HS-5 (cell line): ENCODE measurements at regions not wholly inside any gene's neighbourhood (a gene's known extent, or its start where the extent isn't known, plus 50 kb on each side); places are given as distances from the start of the nearest gene placed in this dataset.
"Not testable (repeated sequence)": the region's sequence is repeated elsewhere in the genome, so short reads cannot be mapped to it uniquely, and the experiment has no call there.

ENCODE experiments used
- DNase-seq: peaks from one replicate; pipeline ENCODE4 v3.0.0-alpha.2; 2012; ENCODE audit warnings: low read depth

DNA sequence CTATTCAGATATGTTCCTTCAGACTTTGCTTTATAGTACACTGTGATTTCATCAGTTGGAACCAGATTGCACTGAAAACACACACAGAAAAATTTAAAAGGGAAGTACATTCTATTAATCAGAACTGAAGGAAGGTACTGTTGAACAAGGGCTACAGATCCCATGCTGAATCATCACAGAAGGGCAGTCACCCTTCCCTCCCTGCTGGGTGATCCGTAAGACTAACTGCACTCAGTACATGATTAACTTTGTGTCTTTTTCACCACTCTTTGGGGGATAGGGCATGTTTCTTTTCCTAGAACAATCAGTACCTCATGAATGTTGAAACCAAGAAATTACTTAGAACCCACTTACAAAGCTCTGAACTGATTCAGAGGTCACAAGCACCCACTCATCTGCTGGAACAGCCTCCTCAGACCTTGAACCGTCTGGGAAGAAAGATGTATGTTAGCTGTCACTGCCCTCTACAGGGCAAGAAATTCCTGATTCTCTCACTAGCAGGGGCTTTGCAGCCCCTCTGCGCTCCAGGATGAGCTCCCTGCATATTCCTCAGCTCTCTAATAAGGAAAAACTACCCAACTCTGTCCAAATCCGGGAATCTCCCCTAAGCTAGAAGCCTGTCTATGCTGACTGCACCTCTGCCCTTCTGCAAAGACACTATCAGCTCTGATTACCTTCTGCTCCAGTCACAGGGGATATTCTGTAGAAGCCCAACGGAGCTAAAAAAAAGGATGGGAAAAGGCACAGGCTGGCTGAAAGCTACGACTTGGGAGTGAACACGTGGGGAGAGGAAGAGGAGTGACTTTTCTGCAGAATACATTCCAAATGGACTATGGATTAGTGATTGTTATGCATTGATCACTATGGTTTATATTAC, 51.0 kb downstream of the IARS1 start:
- DNase-seq: no peak

DNA sequence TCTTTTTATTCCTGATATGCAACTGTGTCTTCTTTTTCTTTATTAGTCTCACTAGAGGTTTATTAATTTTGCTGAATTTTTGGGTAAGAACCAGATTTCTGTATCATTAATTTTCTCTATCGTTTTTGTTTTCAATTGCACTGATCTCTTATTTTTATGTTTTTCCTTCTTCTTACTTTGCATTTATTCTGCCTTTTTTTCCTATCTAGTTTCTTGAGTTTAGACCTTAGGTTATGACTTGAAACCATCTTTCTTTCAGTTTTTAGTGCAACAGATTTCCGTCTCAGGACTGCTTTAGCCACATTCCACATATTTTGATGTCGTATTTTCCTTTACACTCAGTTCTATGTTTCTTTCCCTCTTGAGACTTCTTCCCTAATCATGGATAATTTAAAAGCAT, 56.6 kb downstream of the IARS1 start:
- no peak for DNase-seq

- DNase-seq: no peak
Measured at GRCh38 chr9:92236465-92236864, 57.0 kb downstream of the IARS1 start.

GRCh38 chr9:92234514-92234913, 59.0 kb downstream of the IARS1 start:
- DNase-seq: no peak

DNA sequence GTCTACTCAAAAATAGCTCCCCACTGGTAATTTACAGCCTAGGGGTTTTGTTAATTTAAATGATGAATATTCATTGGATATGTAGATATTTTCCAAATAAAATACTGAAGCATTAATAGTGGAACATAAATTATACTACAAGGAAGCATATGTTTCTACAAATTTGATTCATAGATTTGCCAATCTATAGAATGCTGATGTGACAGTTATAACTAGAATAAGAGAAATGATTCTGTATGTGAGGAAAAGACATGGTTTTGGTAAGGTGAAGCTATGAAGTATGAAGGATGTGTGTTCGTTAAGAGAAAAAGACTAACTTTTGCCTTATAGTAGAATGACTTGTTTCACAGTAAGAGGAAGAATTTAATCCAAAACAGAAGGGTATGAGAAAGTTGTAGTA, 61.3 kb downstream of the IARS1 start:
- DNase-seq: no peak

DNA sequence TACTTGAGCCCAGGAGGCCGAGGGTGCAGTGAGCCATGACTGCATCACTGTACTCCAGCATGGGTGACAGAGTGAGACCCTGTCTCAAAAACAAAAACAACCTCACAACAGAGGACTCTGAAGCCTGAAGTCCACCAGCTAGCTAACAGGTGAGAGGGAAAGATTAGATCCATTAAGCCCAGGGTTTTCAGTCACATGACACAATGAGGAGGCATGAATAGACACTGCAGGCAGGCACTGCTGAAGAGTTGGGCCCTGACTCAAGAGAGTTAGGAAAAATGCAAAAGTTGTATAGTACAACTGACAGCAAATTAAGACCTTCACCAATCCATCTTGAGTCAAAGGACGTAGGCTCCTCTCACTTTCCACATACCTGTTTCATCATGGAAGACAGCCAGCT, 64.9 kb downstream of the IARS1 start:
- DNase-seq: no peak

- DNase-seq: no peak
Measured at GRCh38 chr9:92224177-92224576, 69.3 kb downstream of the IARS1 start.

- no peak for DNase-seq
Measured at GRCh38 chr9:92223758-92224157, 69.7 kb downstream of the IARS1 start.

DNA sequence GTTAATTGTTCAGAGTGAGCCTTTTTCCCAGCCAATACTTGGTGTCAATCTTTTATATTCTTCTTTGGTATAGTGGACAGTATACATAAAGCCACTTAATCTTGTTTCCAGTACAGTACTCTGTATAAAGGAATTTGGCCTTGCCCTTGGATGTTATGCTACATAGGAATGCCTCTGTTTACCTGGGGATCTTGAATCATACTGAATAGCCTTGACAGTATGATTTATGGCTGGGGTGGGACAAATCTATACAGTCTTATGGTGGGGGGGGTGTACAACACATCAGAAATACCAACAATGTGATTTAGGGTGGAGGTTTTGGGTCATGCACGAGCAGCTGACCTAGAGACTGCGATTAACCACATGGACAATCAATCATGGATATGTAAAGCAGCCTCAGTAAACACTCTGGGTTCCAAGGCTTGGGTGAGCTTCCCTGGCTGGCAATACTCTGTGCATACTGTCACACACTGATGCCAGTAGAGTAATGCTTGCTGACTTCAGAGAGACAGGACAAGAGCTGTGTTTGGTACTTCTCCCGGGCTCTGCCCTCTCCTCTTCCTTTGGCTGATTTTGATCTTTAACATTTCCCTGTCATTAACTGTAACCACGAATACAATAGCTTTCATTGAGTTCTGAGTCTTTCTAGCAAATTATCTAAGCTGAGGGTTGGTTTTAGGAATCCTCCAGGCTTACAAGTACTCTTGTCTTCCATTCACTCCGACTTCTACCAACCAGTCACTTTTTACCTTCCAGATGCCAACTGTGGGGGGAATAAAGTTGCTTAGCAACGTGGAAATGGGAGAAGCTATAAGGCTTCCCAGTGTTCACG, 84.6 kb downstream of the IARS1 start:
- no peak for DNase-seq

DNA sequence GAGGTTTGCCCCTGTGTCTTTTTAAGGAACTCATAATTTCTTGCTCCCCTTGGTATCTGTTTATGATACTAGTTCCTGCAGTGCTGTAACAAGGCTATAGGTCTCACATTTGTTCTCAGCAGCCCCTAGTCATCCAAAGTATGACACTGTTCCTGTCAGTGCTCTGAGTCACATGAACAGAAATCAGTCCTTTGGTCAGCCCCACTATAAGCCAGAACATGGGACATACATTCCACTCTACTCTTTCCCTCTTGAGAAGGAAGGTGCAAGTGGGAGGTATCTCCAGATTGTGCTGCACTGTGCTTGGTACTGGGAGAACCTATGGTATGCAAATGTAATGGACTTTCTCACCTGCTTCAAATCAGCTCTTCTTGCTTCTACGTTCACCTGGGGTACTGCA, 87.0 kb downstream of the IARS1 start:
- DNase-seq: peak; percentile 8

DNA sequence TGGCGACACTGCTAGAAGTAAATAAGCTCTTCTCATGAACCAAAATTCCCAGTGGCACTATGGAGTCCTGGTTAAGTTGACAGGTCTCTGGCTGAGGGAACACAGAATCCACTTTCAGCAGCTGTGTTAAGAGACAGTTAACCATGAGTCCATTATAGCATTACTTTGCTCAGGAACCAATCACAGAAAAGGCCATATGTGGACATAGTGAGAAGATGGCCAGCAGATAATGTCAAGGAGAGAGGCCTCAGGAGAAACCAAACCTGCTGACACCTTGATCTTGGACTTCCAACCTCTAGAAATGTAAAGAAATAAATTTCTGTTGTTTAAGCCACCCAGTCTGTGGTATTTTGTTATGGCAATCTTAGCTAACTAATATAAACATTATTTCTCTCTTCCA, 88.7 kb upstream of the SPTLC1 start:
- not testable (repeated sequence) for DNase-seq

DNA sequence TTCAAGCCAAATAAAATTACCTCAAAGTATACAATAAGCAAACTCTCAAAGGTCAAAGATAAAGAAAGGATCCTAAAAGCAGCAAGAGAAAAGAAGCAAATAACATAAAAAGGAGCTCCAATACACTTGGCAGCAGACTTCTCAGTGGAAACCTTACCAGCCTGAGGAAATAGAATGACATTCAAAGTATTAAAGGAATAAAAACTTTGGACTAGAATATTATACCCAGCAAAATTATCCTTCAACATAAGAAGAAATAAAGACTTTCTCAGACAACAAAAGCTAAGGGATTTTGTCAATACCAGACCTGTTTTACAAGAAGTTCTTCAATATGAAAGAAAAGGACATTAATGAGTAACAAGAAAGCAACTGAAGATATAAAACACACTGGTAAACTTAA, 83.0 kb upstream of the SPTLC1 start:
- DNase-seq: not testable (repeated sequence)

DNA sequence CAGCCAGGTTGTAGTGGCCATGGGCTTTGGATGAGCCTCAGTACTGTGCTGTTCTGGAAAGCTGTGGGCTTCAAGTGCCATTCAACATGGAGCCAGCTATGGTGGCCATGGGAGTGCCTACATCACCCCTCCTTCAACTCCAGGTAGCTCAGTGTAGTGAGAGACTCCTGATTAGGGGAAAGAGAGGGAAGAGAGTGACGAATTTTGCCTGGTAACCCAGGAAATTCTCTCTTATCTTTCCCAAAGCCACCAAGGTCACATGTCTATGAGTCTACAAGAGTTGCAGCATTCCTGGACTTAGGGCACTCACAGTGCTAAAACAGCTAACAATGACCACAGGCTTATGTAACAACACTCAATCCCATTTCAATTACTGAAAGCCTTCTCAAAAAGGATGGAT, 81.7 kb upstream of the SPTLC1 start:
- peak; percentile 25 for DNase-seq

DNA sequence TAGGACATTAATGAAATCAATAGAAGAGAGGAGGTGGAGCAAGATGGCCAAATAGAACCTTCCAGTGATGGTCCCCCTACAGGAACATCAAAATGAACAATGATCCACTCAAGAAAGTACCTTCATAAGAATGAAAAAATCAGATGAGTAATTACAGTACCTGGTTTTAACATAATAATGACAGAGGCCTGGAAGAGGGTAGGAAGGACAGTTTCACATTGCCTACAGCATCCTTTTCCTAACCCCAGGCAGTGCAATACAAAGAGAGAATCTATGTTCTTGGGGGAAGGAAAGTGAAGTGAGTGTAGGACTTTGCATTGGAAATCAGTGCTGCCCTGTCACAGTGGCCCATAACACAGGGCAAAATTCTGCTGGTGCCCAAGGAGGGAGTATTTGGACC, 81.2 kb upstream of the SPTLC1 start:
- DNase-seq: no peak

DNA sequence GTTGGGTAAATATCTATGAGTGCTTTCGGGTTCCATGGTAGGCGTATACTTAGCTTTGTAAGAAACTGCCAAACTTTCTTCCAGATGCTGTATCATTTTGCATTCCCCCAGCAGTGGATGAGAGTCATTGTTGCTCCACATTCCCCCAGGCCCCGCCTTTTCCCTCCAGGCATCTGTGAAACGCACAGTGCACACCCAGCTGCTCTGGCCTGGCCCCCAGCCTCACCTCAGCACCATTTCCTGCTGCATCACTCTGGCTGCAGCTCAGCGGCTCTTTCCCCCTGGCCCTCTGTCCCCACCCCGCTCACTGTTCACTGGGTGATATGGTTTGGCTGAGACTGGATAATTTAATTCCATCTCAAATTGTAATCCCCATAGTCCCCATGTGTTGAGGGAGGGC, 76.6 kb upstream of the SPTLC1 start:
- DNase-seq: no peak

DNA sequence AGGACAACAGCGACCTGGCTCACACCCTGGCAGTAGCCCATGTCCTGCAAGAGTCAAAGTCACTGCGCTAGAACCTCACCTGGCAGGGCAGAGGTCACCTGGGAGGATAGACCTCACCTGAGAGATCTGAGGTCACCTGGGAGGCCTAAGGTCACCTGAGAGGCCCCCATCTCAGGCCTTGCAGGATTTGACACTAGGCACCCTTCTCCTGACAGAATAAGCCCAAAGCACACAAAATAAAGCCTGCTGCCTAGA, 75.2 kb upstream of the SPTLC1 start:
- DNase-seq: no peak

DNA sequence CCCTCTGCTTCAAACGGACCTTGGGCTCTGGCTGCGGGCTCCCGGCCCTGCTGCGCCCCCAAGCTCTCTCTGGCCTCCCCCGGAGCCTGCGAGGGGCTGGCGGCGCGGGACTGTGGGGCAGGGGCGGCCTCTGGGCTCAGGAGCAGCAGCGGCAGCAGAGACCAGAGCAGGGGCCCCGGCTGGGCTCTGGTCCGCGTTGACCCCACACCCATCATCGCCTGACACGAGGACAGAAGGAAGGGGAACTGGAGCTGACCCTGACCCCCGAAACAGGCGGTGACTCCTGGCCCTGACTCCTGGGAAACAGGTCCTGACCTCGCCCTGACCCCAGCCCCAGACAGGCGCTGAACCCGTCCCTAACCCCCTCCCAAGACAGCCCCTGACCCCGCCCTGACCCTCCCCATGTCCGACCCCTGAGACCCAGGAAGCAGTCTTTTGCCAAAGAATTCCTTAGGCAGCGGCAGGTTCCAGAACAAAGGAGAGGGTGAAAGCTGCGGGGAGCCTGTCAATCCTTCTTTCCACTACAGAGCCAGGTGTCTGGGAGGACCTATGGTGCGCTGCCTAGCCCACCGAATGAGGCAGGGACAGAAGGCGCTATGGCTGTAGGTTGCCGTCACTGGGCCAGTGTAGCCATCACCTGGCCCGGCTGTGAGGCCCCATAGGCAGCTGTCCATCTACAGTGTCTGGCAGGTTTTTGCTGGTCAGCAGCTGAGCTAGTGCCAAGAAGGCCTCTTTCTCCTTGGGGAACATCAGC, 74.7 kb upstream of the SPTLC1 start:
- no peak for DNase-seq

DNA sequence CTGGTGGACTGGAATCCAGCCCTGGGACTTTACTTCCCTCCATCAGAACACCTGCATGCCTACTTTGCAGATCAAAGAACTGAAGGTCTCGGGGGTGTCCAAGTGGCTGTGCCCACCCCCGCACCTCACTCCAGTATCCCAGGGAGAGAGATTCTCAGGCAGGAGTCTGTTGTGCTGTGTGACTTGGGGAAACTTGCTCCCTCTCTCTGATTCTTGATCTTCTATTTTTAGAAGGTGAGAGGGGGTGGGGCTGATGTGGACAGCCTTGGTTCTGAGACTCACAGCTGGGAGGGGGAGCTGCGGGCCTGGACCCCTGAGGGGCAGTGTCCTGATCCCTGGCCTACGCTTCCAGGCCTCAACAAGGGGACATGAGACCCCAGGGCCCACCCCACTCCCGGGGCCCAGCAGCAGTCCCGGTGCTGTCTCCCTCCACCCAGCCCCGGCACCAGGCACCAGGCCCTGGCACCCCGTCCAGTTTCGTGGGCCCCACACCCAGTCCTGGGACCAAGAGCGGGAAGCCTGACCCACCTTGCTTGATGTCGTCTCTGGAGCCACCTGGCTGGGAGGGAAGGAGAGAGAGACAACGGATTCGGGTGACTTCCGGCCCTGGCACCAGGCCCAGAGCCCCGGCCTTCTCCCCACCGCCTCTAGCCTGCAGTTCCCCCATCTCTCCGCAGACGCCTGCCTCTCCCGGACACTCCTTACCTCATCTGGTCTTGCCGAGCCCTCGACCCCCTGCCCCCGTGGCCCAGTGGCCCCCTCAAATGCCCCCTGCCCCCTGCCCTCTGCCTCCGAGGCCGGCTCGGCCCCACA, 74.0 kb upstream of the SPTLC1 start:
- no peak for DNase-seq

GRCh38 chr9:92187989-92188714, 72.9 kb upstream of the SPTLC1 start:
- DNase-seq: no peak

DNA sequence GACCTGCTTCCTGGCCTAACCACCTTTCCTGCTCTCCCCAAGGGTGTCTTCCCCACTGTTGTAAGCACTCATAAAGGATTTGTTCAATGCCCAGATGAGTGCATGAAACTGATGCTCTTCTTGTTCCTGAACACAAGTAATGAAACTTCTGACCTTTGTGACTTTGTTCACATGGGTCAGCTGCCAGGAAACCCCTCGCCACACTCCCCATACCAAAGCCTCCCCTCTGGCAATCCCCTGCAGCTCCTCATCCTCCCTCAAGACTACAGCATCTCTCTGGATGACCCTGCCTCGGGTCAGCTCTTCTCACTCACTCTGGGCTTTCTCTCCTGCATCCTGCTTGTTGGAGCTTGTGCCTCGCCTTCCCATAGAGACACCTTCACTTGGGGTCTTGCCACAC, 72.2 kb upstream of the SPTLC1 start:
- no peak for DNase-seq

DNA sequence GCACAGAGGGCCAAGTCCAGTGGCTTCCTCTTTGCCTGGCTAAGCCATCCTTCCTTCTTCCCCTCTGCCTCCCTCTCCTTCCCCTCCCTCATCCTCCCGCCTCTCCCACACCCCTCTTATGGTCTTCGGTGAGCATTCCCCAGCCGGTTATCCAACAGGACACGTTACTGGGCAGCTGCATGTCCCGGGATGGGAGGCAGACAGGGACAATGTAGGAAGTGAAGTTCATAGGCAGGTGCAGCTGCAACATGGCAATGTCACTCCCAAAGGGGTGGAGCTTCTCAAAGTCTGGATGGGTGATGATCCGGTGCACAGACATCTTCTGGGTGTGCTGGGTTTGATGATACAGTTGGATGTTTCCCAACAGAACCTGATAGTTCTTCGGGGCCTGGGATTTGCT, 71.4 kb upstream of the SPTLC1 start:
- DNase-seq: no peak
